Inflammatory macrophage treated with lipopolysaccharide for 4 hours (primary cell): ENCODE measurements at regions not wholly inside any gene's neighbourhood (a gene's known extent, or its start where the extent isn't known, plus 50 kb on each side); places are given as distances from the start of the nearest gene placed in this dataset.

Source experiments
- DNase-seq: peaks from one replicate; pipeline ENCODE4 v3.0.0-alpha.2; 2020

GRCh38 chr2:122595065-122595464, 839.6 kb downstream of the TSN start:
- no peak for DNase-seq

GRCh38 chr2:122596598-122596997, 841.1 kb downstream of the TSN start:
- DNase-seq, result no peak

- DNase-seq, result no peak
Observed at GRCh38 chr2:122598784-122599183, 843.3 kb downstream of the TSN start.

- DNase-seq, result no peak
Observed at GRCh38 chr2:122610948-122611609, 855.6 kb downstream of the TSN start.

GRCh38 chr2:122622934-122623333, 867.5 kb downstream of the TSN start:
- DNase-seq, result no peak

- DNase-seq, result no peak
Observed at GRCh38 chr2:122627388-122627787, 871.9 kb downstream of the TSN start.

- no peak for DNase-seq
Observed at GRCh38 chr2:122634256-122634655, 878.8 kb downstream of the TSN start.

- DNase-seq, result no peak
Observed at GRCh38 chr2:122634920-122635319, 879.5 kb downstream of the TSN start.

- DNase-seq, result no peak
Observed at GRCh38 chr2:122635686-122636085, 880.2 kb downstream of the TSN start.

- DNase-seq, result no peak
Observed at GRCh38 chr2:122636097-122636496, 880.6 kb downstream of the TSN start.

GRCh38 chr2:122639176-122639575, 883.7 kb downstream of the TSN start:
- DNase-seq, result no peak

GRCh38 chr2:122639711-122640110, 884.3 kb downstream of the TSN start:
- DNase-seq, result no peak

GRCh38 chr2:122643725-122644329, 888.4 kb downstream of the TSN start:
- DNase-seq, result no peak

- DNase-seq, result no peak
Observed at GRCh38 chr2:122651236-122651635, 895.8 kb downstream of the TSN start.

- DNase-seq, result no peak
Observed at GRCh38 chr2:122651780-122652179, 896.3 kb downstream of the TSN start.

GRCh38 chr2:122652670-122653069, 897.2 kb downstream of the TSN start:
- DNase-seq, result no peak

- no peak for DNase-seq
Observed at GRCh38 chr2:122656403-122656802, 901.0 kb downstream of the TSN start.

GRCh38 chr2:122660786-122661634, 905.6 kb downstream of the TSN start:
- DNase-seq, result no peak

GRCh38 chr2:122663620-122664019, 908.2 kb downstream of the TSN start:
- no peak for DNase-seq

- DNase-seq, result no peak
Observed at GRCh38 chr2:122669627-122670026, 914.2 kb downstream of the TSN start.

- DNase-seq, result no peak
Observed at GRCh38 chr2:122670897-122671296, 915.4 kb downstream of the TSN start.

- DNase-seq, result no peak
Observed at GRCh38 chr2:122680662-122681061, 925.2 kb downstream of the TSN start.

- DNase-seq, result no peak
Observed at GRCh38 chr2:122681626-122682025, 926.2 kb downstream of the TSN start.

- DNase-seq, result no peak
Observed at GRCh38 chr2:122682356-122682755, 926.9 kb downstream of the TSN start.
